ENCODE measurements at regions not wholly inside any gene's neighbourhood (a gene's known extent, or its start where the extent isn't known, plus 50 kb on each side); places are given as distances from the start of the nearest gene placed in this dataset.

DNA sequence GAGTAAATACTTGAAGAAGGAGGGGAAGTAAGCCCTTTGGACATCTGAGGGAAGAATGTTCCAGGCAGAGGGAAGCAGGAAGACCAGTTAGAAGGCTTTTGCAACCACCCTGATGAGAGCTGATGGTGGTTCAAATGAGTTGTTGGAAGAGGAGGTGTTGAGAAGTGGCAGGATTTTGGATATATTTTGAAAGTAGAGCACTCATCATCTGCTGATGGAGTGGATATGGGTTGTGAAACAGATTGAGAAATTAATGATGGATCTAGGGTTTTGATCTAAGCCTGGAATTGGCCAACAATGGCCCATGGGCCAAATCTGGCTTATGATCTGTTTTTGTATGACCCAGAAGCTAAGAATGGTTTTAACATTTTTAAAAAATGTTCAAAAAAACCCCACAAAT is 230.7 kb downstream of the NDFIP2 start:
- no peaks in the 10 kb centered on the region for H3K9me3 ChIP-seq (ENCODE audit: severe bottlenecking)
- no peak overlapping the region for H3K27ac ChIP-seq
- DNase-seq, result no peak
- H3K36me3 ChIP-seq, result no peaks in the 10 kb centered on the region
- no peaks in the 10 kb centered on the region for H3K27me3 ChIP-seq (ENCODE audit: insufficient read depth, low read depth, severe bottlenecking)
- TF ChIP-seq, protein P1, sequence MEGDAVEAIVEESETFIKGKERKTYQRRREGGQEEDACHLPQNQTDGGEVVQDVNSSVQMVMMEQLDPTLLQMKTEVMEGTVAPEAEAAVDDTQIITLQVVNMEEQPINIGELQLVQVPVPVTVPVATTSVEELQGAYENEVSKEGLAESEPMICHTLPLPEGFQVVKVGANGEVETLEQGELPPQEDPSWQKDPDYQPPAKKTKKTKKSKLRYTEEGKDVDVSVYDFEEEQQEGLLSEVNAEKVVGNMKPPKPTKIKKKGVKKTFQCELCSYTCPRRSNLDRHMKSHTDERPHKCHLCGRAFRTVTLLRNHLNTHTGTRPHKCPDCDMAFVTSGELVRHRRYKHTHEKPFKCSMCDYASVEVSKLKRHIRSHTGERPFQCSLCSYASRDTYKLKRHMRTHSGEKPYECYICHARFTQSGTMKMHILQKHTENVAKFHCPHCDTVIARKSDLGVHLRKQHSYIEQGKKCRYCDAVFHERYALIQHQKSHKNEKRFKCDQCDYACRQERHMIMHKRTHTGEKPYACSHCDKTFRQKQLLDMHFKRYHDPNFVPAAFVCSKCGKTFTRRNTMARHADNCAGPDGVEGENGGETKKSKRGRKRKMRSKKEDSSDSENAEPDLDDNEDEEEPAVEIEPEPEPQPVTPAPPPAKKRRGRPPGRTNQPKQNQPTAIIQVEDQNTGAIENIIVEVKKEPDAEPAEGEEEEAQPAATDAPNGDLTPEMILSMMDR (IDR thresholded peaks at IDR 0.05; ENCODE audit: low read depth, low read length), result no peak
- H3K4me3 ChIP-seq (ENCODE audit: low read depth, low read length), result no peak overlapping the region

DNA sequence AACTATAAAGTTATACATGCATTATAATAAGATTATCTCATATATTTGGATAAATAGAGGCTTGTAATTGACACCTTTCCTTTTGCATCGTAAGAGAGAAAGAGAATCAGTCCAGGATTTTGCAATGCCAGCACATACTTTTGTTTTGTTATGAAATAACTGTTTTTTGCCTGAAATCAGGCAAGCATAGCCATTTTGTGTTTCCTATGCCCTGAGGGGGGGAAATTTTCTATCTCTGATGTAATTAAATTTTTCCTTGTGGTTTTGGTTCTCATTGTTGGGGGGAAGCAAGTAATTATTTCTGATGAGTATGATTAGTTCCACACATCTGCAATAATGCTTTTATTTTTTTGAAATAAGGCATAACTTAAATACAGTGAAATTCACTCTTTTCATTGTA is 229.4 kb downstream of the NDFIP2 start:
- Histone ChIP-seq H3K4me3 (ENCODE audit: low read depth, low read length) (no peak overlapping the region), H3K27ac (no peak overlapping the region), H3K36me3 (no peaks in the 10 kb centered on the region), H3K9me3 (ENCODE audit: severe bottlenecking) (no peaks in the 10 kb centered on the region), H3K27me3 (ENCODE audit: insufficient read depth, low read depth, severe bottlenecking) (no peaks in the 10 kb centered on the region)
- TF ChIP-seq, protein P1 (IDR thresholded peaks at IDR 0.05; ENCODE audit: low read depth, low read length), result no peak
- no peak for DNase-seq

DNA sequence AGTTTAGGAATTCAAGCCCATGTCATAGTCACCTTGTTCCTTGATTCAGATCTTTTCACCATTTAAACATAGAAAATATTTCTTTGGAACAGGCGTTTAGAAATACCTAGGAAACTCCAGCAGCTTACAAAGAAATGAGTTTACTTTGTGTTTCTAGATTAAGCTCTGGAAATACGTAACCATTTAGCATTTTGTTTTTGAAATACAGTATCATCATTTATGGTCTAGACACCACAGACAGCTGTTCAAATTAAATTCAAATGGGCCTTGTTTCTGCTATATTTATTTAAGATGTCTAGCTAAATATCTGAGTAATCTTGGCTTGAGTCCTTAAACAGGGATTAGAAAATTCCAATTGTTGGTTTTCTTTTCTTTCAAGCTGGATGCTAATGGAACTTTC is 228.5 kb downstream of the NDFIP2 start:
- no peaks in the 10 kb centered on the region for H3K27me3 ChIP-seq (ENCODE audit: insufficient read depth, low read depth, severe bottlenecking)
- H3K4me3 ChIP-seq (ENCODE audit: low read depth, low read length), result no peak overlapping the region
- TF ChIP-seq, protein P1 (IDR thresholded peaks at IDR 0.05; ENCODE audit: low read depth, low read length), result no peak
- H3K9me3 ChIP-seq (ENCODE audit: severe bottlenecking), result no peaks in the 10 kb centered on the region
- H3K27ac ChIP-seq, result no peak overlapping the region
- no peak for DNase-seq
- H3K36me3 ChIP-seq, result no peaks in the 10 kb centered on the region

DNA sequence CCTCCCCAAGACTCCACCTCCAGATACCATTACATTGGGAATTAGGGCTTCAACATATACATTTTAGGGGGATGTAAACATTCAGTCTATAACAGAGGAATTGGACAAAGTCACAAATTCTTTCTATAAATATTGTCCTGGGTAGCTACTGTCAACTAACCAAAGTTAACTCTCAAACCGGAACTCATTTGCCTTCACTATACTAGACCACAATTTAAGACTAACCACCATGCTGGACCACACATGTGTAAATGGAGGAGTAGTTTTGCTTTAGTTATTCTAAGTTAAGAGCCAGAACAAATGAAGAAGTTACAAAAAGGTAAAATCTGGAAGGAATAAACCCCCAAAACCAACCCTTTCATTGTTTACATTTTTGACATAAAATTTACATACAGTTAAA is 222.8 kb downstream of the NDFIP2 start:
- H3K27ac ChIP-seq, result no peak overlapping the region
- H3K9me3 ChIP-seq (ENCODE audit: severe bottlenecking), result no peaks in the 10 kb centered on the region
- H3K36me3 ChIP-seq, result no peaks in the 10 kb centered on the region
- no peak for DNase-seq
- no peaks in the 10 kb centered on the region for H3K27me3 ChIP-seq (ENCODE audit: insufficient read depth, low read depth, severe bottlenecking)
- no peak overlapping the region for H3K4me3 ChIP-seq (ENCODE audit: low read depth, low read length)
- TF ChIP-seq, protein P1 (IDR thresholded peaks at IDR 0.05; ENCODE audit: low read depth, low read length), result no peak

DNA sequence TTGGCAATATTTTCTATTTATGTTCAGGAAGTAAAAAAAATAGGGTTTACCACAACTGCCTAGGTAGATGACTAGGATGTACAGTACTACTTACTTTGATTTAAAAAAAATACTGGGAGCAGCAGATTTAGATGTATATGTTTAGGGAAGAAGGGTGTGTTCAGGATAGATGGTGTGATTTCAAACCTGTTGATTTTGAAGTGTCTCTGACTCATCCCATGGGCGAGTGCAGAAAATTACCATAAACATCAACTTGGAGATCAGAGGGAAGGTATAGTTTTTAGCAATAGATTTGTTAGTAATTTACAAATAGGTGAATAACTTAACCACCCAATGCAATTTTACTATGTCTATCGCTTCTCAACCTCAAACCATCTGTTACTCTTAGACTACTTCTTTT is 214.8 kb downstream of the NDFIP2 start:
- Histone ChIP-seq H3K27me3 (ENCODE audit: insufficient read depth, low read depth, severe bottlenecking) (no peaks in the 10 kb centered on the region), H3K4me3 (ENCODE audit: low read depth, low read length) (no peak overlapping the region), H3K9me3 (ENCODE audit: severe bottlenecking) (no peaks in the 10 kb centered on the region), H3K36me3 (no peaks in the 10 kb centered on the region), H3K27ac (no peak overlapping the region)
- DNase-seq, result no peak
- TF ChIP-seq, protein P1 (IDR thresholded peaks at IDR 0.05; ENCODE audit: low read depth, low read length), result no peak

DNA sequence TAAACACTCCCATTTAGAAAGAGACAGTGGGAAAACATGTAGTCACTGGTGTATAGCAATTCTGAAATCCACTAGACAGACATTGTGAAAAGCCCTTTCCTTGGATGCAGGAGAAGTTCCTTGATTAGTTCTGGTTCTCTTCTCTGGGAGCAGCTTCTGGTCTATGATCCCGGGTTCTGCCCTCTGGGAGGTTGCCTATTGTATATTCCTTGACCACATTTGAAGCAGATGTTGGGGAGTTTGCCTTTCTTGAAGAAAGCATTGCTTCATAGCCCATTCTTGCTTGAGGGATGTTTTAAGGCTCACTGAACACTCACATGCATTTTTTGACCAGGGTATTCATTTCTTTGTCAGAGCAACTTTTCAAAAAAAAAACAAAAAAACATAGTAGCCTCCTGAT is 211.9 kb downstream of the NDFIP2 start:
- Histone ChIP-seq H3K27ac (no peak overlapping the region), H3K36me3 (no peaks in the 10 kb centered on the region), H3K4me3 (ENCODE audit: low read depth, low read length) (no peak overlapping the region), H3K9me3 (ENCODE audit: severe bottlenecking) (no peaks in the 10 kb centered on the region), H3K27me3 (ENCODE audit: insufficient read depth, low read depth, severe bottlenecking) (no peaks in the 10 kb centered on the region)
- TF ChIP-seq, protein P1 (IDR thresholded peaks at IDR 0.05; ENCODE audit: low read depth, low read length), result no peak
- DNase-seq, result no peak
